A204.1 (cell line): ENCODE measurements at regions not wholly inside any gene's neighbourhood (a gene's known extent, or its start where the extent isn't known, plus 50 kb on each side); places are given as distances from the start of the nearest gene placed in this dataset.

Experiments used
- FAIRE-seq: peaks from 2 replicates; lab custom pipeline; 2012; peaks lifted over from hg19 to GRCh38; lab: Jason Lieb, UNC

DNA sequence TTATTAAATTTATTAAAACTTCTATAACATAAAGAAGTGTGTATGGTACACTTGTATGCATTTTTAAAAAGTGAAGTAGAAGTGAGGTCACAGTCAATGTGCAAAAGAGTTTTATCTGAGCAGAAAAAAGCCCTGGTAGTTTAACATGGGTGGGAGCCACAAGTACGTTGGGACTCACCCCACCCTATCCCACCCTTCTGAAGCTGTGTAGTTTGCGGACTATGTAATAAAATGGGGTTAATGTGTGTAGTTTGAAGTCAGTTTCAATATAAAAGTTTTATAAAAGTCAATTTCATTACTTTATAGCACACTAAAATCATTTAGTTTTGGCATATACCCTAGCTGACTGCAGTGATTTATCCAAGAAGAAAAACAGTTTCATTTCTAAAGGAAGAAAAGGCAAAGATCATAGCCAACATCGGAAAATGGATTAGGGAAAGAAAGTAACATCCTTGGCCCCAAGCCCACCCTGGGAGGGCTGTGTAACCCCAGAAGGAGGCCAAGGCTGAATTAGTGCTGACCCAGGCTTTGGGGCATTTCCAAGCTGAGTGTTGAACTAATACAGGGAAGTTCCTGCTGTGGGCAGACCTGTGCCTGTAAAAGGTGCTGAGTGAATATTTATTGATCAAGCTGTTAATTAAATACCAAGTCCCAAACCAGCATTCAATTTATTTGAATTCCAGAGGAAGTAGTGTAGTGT is 398.6 kb upstream of the ADAMTSL1 start:
- no peak for FAIRE-seq

DNA sequence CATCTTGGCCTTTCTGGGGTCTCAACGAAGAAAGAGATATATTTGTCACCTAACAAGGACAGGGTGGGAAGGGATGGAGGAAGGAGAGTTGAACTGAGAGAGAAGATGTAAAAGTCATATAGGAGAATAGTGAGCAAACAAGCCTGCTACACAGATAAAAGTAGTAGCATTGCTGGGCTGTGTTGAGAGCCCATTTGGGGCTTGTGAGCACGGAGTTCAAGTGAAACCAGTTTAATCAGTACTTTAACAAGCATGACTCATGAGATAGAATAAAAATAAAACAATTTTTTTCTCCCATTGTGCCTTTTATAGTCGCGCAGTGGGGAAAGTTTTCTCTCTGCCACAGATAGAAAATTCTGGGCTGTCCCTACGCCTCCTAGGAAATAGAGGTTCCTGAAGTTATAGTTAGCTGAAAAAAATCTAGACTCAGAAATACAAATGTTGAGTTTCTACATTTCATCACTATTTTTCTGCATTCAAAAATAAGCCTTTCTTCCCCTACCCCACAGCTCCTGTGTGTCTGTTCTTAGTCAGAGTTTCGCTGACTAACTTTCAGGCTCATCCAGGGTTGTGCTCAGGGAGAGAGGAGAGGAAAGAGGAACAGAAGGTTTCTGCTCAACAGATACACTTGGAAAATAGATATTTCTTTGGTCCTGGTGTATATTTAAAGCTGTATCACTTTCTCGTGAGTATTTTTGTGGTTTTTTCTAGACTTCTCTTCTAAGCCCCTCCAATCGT is 395.8 kb upstream of the ADAMTSL1 start:
- FAIRE-seq = no peak

DNA sequence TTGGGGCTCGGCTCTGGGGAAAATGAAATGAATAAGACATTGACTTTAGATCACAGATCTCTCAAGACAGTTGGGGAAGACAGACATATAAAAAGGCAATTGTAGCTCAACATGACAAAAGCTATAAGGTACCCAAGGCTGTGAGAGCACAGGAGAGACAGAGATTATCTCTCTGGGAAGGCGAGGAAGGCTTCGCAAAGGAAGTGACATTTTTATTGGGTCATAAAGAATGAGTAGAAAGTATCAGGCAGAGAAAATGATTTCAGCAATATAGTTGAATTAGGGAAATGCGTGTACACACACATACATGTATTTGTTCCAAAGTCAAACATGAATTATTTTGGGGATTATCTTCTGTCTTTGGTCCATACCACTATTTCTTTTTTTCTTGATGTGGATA is 381.8 kb upstream of the ADAMTSL1 start:
- no peak for FAIRE-seq

DNA sequence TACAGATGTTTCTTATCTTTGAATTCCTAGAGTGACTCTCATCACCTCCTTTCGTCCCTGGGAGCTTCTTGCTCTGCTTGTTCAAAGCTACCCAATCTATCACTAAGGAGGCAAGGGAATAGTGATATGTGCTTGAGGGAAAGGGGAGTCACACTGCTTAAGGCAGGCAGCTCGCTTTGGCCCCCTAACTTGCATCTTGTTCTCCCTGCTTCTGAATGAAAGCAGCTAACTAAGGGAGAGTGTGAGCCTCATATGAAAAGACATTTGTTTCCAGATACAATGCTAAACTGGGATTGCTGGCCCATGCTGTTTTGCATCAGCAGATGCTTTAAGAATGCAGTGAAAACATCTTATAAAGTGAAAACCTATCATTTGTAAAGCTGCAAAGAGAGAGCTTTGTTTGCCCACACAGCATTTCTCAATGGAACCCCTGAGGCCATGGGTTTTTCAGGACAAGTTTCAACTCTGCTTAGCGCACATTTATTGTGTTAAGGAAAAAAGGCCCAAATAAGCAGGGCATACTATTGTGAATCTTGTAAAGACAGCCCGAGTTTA is 367.9 kb upstream of the ADAMTSL1 start:
- no peak for FAIRE-seq

DNA sequence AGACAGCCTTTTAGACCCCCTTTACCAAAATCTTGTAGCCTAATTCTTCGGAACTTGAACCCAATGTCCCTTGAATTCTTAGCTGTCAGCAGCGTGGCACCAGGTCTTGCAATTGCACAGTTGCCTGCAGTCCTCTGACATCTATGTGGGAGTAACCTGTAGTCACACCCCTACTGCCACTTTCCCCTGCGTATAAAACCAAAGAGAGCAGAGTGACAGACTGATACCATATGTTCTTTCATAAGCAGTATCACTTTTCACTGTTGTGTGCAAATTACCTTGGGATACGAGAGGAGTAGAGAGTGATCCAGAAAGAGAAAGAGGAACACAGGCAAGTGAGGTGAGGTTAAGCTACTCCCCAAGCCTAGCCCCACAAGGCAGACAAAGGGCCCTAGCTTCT is 364.3 kb upstream of the ADAMTSL1 start:
- FAIRE-seq = no peak

DNA sequence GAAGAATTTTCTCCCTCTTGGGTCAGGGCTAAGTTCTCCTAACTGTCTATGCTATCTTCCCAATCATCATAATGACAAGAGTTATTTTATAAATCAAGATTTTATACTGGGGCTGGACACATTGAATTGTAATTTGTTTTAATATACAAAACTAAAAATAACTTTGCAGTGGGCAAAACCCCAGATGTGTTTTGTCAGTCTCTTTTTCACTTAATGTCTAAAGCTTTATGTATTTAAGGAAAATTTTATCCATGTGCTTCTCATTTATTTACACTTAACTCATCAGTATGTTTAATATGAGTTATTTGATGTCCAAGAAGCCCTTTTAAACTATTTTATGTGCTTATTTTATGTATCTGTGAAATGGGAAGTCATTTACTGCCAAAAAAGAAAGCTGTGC is 362.8 kb upstream of the ADAMTSL1 start:
- no peak for FAIRE-seq

DNA sequence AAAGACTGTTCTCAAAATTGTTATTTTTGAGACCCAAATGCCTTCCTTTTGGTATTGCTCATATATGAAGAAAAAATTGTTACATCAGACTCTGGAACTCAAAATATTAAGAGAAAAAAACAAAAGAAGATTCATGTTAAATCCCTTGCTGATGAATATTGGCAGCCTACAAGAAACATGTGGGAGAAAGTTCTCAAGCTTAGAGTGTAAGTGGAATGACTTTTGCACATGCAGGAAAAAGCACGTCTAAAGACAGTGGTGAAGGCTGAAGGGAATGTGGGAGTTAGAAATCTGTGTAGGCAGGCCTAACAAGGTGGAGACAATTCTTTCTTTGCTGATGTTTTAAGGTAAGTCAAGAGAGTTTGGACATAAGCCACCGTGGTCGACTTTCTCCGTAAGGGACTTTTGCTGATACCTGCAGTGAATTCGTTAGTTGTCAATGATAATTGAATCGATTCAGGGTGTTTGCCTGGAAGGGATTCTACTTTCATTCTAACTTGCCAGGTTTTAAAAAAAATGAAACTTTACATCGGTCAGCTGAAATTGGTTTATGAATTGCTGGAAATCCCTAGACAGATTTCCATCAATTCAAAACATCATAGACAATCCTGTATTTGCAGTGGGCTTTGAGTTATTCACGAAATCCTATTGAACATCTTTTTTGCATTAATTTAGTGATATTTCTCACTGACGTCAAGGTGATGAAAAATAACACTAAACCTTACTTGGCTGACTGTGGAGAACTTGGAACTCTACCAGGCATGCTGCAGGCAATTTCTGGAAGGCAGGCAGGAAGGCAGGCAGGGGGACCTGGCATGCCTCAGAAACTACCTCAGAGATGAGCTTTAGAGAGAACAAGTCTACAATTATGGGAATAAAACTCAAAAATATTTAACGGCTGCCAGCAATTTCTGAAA is 359.1 kb upstream of the ADAMTSL1 start:
- FAIRE-seq = no peak

DNA sequence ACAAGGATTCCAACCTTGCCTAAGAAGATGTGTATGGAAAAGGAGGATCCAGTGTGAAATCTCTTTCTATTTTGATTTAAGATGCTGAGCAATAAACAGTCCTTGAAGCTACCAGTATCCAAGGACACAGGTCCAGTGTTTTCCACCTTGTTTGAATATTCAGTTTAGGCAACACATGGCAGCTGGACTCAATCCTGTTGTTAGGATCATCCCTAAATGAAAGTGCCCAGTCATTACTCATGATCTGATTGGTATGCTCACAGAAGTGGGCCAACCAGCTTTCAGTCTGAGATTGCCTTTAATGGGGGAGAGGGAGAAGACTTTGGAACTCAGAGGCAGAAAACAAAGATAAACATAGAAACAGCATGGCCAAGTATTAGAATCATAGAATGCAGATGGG is 355.7 kb upstream of the ADAMTSL1 start:
- FAIRE-seq = no peak

DNA sequence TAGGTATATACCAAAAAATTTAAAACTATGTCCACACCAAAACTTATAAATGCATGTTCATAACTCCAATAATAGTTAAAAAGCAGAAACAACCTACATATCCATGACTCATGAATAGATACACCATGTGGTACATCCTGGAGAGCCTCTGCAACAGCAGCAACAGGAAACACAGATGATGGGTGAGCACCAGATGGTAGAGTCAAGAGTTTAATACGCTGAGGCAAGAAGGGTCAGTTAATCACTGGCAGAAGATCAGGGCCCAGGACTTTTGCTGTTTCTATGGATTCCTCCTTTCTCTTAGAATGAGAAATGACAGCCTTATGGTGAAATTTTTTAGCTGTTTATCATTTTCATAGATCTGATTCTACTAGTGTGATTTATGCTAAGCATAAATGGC is 351.8 kb upstream of the ADAMTSL1 start:
- FAIRE-seq = no peak

DNA sequence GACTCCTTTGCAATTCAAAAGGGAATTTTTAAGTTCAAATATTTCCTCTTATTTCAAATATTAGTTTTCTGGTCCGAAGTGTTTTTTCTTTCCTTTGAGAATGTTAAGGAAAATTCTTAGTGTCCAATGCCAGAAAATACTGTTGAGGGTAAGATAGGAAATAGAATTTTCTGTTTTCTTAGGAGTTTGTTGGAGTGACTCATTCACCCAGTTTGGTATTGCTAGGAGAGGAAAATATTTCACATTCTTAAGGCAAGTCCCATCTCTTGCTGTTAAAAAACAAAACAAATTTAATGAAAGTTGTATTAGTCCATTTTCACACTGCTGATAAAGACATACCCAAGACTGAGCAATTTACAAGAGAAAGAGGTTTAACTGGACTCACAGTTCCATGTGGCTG is 349.2 kb upstream of the ADAMTSL1 start:
- FAIRE-seq = no peak

DNA sequence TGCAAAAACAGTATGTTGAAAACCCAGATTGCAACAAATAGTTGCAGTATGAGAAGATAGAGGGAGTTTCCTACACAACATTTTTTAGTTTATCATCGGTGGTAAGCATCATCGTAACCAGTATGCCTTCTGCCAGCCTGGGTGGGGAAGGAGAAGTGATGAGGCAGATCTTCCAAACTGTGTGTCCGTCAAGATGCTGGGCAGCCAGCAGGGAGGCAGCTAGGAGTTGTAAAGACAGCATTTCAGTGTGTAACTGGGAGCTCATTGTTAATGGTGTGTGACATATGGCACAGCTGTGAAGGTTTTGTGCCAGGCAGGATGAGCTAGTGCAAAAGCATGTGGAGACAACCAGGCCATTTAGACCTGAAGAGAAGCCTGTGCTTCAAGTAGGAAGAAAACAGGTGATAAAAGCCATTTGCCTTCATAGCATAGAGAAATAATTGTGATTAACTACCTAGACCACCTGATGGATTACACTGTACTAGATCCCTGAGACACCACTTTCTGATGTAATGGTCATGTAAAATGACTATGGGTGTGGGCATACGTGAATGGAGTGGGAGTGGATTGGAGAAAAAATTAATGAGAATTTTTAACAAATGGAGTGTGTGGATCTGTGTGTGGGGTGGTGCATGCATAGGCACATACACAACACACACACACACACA is 347.0 kb upstream of the ADAMTSL1 start:
- FAIRE-seq = no peak

DNA sequence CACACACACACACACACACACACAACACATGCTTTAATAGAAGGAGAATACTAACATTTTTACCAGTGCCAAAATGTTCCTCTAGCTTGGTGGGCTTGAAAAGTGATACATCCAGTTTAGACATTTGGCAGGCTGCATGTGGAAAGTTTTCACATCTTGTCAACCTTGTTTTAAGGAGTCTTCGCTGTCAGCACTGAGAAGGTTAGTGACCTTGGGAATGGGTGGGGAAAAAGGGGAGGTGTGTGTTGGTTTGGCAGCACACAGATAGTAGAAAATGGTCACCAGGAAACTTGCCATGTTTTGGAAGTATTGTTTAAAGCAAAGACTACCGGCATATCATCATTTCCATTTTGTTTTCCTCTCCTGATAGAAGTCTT is 346.5 kb upstream of the ADAMTSL1 start:
- FAIRE-seq = no peak

DNA sequence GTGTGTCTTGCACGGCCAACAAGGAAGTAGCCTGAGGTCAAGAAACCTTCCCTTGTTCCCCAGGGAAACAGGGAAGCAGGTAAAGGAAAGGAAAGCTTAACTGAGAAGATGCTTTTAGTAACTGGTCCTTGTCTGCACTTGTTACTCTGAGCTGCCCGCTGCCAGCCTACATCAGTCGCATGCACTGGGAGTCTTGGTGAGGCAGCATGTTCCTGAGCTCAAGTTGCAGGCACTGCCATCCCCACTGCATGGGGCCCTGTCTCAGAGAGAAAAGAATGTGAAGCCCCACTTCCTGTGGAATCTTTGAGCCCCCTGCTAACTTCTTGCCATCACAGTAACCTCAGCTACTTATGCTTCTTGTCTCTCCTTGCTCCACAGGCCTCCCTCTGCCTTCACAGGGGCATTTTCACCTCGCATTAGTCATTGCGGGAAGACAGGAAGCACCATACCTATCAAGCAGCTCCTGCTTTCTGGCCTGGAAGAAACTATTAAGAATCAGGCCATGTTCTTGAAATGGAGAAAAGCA is 344.1 kb upstream of the ADAMTSL1 start:
- FAIRE-seq = no peak

DNA sequence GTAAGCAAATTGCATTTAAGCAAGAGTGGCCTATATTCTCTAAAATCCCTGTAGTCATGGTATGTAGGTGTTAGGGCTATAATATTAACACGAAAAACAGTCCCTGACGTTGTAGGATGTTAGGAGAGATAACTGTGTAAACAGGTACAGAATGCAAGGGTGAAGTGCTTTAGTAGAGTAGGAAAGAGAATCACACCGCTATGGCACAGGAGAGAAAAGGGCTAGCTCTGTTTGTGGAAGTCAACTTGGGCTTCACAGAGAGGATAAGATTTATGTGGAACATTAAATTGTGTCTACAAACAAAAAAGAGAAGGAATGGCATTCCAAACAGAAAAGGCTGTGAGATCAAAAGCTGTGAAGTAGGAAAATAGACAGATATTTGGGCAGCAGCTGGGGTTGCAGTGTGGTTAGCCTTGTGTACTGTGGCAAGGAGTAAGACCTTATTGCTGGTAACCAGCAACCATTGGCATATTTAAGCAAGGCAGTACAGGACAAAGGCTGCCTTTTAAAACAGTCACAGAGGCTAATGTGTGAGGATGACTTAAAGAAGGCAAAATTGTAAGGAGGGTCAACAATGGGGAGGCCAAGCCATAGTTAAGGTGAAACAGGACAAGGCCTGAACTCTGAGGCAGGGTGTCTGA is 337.5 kb upstream of the ADAMTSL1 start:
- no peak for FAIRE-seq

DNA sequence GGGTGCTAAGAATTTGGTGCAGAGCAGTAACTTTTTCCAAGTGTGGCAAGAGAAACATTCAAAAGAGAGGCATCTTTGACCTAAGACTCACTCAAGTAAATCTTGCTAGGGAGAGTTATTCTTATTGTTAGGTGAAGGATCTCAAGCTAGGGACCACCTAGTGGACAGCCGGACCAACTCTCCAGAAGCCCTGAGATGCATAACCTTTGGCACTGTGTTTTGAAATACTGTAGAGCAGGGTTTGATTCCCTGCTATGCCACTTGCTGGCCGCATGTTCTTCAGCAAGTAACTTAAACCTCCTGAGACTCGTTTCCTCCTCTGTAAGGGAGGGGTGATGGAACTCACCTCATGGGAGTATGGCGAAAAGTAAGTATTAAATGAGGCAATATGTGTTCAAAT is 336.1 kb upstream of the ADAMTSL1 start:
- FAIRE-seq = no peak

DNA sequence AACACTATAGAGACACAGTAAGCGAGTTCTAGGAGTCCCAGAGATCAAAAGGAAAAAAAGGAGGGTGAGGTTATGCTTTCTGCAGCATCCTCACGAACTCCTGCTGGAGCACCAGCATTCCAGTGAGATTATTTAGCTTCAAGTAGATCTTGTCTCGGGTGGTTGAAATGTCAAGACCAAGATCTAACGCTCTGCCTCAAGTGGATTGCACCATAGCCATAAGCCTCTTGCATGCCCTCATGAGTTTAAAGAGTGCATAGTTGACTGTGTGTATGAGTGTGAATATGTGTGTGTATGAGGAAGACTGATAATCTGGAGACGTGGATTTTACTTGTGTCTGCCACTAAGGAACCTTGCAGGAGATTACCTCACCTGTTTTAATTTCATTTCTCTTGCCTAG is 335.3 kb upstream of the ADAMTSL1 start:
- no peak for FAIRE-seq

DNA sequence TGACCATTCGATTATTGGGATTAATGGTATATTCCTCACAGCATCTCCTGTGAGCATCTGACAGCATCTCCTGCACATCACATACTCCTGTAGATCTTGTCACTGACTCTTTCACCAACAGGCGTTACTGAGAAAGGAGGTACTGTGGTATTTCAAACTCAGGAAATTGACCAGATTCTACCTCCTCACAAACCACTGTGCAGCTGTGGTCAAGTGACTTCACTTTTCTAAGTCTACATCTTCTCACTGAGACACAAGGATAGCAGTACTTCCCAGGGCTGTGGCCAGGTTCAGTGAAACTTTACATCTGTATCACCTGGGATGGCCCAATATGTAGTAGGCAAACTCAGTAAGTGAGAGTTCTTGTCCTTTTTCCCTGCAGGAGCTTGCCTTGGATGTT is 332.3 kb upstream of the ADAMTSL1 start:
- FAIRE-seq = no peak

DNA sequence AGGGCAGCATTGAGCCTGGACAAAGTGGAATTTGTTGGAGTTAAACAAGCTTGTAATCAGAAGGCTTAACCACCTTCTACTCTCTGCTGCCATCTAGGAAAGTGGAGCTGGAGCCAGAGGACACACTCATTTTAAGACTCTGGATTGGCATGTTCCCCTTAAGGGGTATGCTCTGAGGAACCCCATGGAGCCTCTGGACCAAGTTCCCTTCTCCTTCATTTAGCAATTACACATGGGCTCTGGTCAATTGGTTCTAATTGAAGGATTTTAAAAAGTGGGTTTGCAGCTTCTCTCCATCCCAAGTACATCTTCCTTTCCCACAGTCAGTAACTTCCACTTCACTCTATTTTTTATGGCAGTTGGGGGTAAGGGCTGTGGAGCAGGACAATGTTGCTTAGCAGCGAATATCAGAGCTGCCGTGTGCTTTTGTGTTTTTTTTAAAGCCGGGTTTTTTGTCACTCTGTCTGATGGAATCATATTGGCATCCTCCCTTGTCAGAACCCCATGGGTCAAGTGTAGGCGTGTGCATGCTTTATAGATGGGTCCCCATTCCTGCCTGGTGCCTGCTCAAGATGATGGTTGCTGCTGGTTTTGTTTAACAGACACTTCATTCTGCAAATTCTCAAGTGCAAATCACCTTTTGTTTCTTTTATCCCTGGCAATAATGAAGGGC is 330.7 kb upstream of the ADAMTSL1 start:
- FAIRE-seq = no peak

DNA sequence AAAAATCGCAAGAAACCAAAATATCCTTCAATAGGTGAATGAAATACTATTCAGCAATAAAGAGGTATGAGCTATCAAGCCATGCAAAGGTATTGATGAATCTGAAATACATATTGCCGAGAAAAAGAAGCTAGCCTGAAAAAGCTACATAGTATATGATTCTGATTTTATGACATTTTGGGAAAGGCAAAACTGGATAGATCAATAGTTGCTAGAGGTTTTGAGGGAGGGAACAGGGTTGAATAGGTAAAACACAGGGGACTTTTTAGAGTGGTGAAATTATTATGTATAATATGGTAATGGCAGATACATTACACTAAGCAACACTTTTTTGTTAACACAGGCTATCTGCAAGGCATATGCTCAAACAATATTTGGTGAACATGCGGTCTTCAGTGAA is 327.6 kb upstream of the ADAMTSL1 start:
- FAIRE-seq = no peak

DNA sequence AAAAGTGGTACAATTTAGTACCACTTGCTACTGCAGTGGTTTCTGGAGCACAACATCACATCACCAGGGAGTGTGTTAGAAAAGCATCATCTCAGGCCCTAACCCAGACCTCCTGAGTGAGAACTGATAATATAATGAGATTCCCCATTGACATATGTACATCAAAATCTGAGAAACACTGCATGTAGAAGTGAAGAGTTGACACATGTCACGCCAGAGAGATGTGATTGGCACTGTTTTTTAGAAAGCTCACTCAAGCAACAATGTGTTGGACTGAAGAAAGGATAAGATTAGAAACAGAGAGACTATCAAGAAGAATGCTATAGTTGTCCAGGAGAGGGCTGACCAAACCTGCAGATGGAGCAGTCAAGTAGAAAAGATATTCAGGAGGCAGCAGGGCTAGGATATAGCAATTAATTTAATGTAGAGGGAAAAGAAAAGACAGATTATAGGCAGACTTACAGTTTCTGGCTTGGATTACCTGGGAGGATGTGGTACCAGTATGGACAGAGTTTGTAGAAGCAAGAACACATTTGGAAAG is 324.4 kb upstream of the ADAMTSL1 start:
- no peak for FAIRE-seq

DNA sequence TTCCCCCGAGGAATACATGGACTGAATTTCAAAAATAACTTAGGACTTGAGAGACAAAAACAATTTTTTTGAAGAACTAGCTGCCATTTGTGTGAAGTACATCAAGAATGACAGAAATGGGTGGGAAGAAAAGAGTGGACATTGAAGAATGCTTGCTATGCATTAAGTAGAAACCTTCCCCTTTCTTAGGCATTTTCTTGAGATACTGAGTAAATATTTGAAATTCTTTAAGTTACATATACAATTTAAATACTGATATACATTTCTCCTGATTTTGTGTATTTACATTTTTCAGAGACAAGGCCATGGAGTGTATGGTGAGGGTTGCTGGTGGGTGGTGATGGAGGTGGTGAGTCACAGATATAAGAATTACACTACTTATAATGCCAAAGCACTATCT is 319.3 kb upstream of the ADAMTSL1 start:
- no peak for FAIRE-seq
